AG04449 (cell line): ENCODE measurements at regions not wholly inside any gene's neighbourhood (a gene's known extent, or its start where the extent isn't known, plus 50 kb on each side); places are given as distances from the start of the nearest gene placed in this dataset.

Experiments used
- CTCF ChIA-PET: fragments of 350-600 bp; formaldehyde crosslinking; extraction: SDS; loops from one replicate; lab custom pipeline; 2021; ENCODE audit warnings: antibody characterized with exemption; lab: Yijun Ruan, JAX
- POLR2A ChIA-PET: fragments of 400-600, 350-600 bp; formaldehyde crosslinking; extraction: SDS; loops from one replicate; lab custom pipeline; 2020; ENCODE audit warnings: antibody characterized with exemption, inconsistent platforms; lab: Yijun Ruan, JAX
- DNase-seq: peaks from one replicate; pipeline ENCODE4 v3.0.0-alpha.2; 2010; ENCODE audit warnings: low read depth, low spot score
- H3K4me3 ChIP-seq: 2 replicates; pipeline ENCODE4 v1.5.1; 2011; ENCODE audit warnings: low read depth, mild to moderate bottlenecking, control low read depth, low read length
- TF ChIP-seq, protein P1 (sequence below): IDR thresholded peaks from one replicate; pipeline ENCODE4 v1.5.1; 2011; ENCODE audit warnings: mild to moderate bottlenecking, moderate library complexity, low read length, control low read depth, inconsistent platforms; ENCODE audit not compliant: insufficient read depth; ENCODE audit errors: missing control alignments

DNA sequence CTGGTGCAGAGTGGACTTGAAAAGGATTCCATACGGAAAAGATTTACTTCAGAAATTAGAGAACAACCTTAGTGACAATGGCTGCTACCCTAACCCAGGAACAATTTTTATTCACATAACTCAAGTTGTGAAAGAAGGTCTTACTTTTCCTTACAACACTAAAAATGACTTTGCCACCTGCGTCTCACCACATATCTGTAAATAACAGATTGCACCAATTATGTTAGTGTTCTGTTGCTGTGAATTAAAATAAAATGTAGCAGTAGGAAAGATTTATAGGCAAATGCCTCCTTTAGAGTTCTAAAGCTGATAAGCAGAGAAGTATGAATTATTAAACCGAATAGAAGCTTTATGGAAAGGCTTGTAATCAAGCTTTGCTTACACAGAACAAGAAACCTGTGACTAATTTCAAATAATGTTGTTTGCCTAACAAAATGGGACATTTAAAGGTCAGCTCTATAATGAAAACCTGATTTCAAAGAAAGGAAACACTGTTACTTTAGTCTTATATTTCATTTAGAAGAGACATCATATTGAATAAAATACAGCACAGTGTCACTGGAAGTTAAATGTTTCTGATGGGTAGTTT, 2237.8 kb downstream of the LRRC4C start:
- DNase-seq, result no peak
- TF ChIP-seq, protein P1, sequence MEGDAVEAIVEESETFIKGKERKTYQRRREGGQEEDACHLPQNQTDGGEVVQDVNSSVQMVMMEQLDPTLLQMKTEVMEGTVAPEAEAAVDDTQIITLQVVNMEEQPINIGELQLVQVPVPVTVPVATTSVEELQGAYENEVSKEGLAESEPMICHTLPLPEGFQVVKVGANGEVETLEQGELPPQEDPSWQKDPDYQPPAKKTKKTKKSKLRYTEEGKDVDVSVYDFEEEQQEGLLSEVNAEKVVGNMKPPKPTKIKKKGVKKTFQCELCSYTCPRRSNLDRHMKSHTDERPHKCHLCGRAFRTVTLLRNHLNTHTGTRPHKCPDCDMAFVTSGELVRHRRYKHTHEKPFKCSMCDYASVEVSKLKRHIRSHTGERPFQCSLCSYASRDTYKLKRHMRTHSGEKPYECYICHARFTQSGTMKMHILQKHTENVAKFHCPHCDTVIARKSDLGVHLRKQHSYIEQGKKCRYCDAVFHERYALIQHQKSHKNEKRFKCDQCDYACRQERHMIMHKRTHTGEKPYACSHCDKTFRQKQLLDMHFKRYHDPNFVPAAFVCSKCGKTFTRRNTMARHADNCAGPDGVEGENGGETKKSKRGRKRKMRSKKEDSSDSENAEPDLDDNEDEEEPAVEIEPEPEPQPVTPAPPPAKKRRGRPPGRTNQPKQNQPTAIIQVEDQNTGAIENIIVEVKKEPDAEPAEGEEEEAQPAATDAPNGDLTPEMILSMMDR, result no peak
- no peak overlapping the region for H3K4me3 ChIP-seq
- POLR2A ChIA-PET, result no interaction called here
- CTCF ChIA-PET, result no interaction called here

DNA sequence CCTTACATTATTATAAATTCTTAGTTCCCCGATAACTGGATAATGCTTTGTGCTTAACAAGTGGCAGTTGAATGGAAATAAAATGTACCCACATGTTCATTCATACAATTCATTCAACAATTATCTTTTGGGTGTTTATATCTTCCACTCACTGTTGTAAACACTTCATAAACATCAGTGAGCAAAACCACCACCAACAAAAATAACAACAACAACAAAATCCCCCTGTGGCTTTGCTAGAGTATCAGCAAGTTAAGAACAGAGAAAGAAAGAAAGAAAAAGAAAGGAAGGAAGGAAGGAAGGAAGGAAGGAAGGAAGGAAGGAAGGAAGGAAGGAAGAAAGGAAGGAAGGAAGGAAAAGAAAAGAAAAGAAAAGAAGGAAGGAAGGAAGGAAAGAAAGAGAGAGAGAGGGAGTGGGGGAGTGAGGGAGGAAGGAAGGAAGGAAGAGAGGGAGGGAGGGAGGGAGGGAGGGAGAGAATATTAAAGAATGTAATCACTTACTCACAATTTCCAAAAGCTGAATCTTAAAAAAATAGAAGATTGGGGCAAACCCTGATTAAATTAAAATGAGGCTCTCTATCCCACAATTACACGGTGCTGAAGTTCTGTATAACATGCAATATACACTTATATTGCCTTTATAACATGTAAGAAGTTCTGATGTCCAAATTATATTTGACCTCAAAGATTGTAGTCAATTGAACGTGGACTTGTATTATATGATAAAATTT, 2238.8 kb downstream of the LRRC4C start:
- no peak for DNase-seq
- POLR2A ChIA-PET, result no interaction called here
- CTCF ChIA-PET, result no interaction called here
- H3K4me3 ChIP-seq, result no peak overlapping the region
- TF ChIP-seq, protein P1, result no peak

DNA sequence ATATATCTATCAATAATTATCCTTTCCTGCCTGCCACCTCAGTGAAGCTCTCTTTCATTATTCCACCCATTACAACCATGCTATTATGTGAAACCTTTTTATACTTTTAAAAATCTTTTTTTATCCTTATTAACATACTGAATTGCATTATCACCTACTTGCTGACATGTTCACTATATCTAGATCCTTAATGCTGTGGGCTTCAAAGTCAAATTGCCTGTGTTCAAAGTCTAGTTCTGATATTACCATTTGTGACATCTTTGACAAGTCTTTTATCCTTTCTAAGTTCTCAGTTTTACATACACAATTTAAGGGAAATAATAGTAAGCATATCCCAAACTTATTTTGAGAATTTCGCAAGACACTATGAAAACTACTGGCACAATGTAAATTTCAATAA, 2239.4 kb downstream of the LRRC4C start:
- no peak overlapping the region for H3K4me3 ChIP-seq
- POLR2A ChIA-PET, result no interaction called here
- CTCF ChIA-PET, result no interaction called here
- DNase-seq, result no peak
- TF ChIP-seq, protein P1, result no peak

DNA sequence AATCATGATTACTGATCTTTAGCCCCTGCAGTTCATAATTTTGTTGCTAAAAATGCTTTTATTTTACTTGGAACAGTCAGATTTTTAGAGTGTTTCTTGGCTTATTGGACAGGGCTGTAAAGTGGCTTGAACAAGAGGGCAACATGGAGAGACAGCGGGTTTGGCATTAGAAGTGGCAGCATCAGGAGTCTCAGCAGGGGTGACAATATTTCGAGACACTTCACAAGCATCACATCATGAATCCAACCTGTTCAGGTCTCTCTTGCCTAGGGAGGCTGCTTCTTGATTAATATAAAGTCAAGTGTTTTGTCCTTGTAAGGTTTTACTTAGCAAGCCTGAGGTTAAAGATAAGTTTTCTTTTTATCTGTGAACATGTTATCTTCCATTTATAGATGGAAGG, 2249.5 kb downstream of the LRRC4C start:
- DNase-seq, result no peak
- ChIA-PET CTCF (no interaction called here), POLR2A (no interaction called here)
- TF ChIP-seq, protein P1, result no peak
- no peak overlapping the region for H3K4me3 ChIP-seq

DNA sequence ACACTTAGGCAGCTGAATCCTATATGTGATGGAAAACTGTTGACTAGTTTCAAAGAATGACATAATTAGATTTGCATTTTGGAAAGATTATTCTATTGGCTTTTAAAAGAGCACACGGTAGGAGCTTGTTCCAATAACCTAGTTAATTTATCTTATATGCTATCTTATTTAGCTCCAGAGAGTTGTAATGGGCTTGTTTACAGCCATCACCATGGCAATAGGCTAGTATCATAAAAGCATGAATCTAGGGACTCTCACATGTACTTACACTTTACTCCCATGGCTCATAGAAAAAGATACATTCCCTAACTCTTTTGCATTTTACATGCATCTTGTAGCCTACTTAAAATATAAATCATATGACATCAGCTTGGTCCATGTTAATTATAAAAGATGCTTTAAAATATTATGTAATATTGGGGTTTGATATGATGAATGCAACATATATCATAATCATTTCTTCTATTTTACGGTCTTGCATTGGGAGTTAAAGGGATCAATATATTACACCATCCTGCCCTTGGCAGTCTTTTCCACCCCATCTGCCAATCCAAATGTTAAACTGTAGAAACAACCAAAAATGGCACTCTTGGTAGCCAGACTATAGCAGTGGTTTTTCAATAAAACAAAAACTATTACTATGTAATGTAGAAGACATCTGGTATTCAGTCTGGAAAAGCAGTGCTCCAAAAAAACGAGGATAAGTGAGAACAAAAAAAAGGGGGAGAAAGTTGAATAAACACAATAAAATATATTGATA, 2254.0 kb downstream of the LRRC4C start:
- POLR2A ChIA-PET, result no interaction called here
- CTCF ChIA-PET, result no interaction called here
- no peak for DNase-seq
- TF ChIP-seq, protein P1, result no peak
- no peak overlapping the region for H3K4me3 ChIP-seq

DNA sequence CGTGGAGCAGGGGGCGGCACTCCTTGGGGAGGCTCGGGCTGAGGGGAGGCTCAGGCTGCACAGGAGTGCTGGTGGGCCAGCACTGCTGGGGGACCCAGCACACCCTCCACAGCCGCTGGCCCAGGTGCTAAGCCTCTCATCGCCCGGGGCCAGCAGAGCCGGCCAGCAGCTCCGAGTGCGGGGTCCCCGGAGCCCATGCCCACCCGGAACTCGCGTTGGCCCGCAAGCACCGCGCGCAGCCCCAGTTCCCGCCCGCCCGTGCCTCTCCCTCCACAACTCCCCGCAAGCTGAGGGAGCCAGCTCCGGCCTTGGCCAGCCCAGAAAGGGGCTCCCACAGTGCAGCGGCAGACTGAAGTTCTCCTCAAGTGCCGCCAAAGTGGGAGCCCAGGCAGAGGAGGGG, 2266.8 kb downstream of the LRRC4C start:
- no peak for DNase-seq
- ChIA-PET CTCF (no interaction called here), POLR2A (no interaction called here)
- TF ChIP-seq, protein P1, result no peak
- no peak overlapping the region for H3K4me3 ChIP-seq
